ENCODE measurements at regions not wholly inside any gene's neighbourhood (a gene's known extent, or its start where the extent isn't known, plus 50 kb on each side); places are given as distances from the start of the nearest gene placed in this dataset.

DNA sequence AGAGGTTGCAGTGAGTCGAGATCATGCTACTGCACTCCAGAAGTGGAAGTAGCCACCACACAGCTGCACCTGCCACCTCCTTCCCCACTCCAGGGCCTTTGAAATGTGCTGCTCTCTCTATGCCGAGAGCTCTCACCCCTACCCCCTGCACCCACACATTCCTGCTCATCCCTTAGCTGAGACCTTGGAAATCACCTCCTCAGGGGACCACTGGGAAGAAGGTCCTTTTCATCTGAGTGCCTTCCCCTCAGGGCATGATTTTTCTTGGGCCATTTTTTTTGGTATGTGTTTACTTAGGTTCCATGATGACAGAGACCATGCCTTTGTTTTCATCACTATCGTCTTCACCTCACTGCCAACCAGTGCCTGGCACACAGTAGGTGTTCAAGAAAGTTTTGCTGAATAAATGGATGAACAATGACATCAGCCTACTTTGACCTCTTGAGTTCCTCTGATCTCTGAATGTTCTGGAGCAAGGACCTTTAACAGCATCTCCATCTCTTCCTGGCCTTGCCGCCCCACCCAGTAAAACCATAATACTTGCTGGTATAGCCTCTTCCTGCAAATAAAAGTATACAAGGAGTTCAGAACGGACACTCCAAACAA lies 166.6 kb upstream of the KLF14 start:
- TF ChIP-seq CTCF (IDR thresholded peaks at IDR 0.05; ENCODE audit: borderline replicate concordance, extremely low read depth, low read length, poor library complexity, severe bottlenecking) (no peak), EZH2 (IDR thresholded peaks at IDR 0.05; ENCODE audit: borderline replicate concordance, low read depth, low read length, severe bottlenecking) (no peak)
